ENCODE measurements at regions not wholly inside any gene's neighbourhood (a gene's known extent, or its start where the extent isn't known, plus 50 kb on each side); places are given as distances from the start of the nearest gene placed in this dataset.

GRCh38 chr1:60547821-60548220 lies 474.3 kb upstream of the C1orf87 start:
- POLR2A ChIA-PET, result no interaction called here
- no peak for DNase-seq (ENCODE audit: low spot score)
- CTCF ChIA-PET, result no interaction called here
- Mint-ChIP-seq H3K4me1 (no peaks in the 10 kb centered on the region), H3K27ac (no peak overlapping the region), H3K27me3 (ENCODE audit: low read depth) (no peaks in the 10 kb centered on the region; the same call in 1 of the 2 replicates), H3K9me3 (peaks cover 4% of the 10 kb centered on the region; the same call in 1 of the 2 replicates), H3K36me3 (no peaks in the 10 kb centered on the region), H3K4me3 (no peak overlapping the region)
- no peak for ATAC-seq
- no peak for TF ChIP-seq GABPB1 (CRISPR knock-in tag; IDR thresholded peaks at IDR 0.05)
- TF ChIP-seq ZNF263 (CRISPR knock-in tag; IDR thresholded peaks at IDR 0.05; ENCODE audit: low read depth), result no peak
- no peak for TF ChIP-seq ZBTB43 (CRISPR knock-in tag; IDR thresholded peaks at IDR 0.05)
- no peak for TF ChIP-seq ZNF396 (CRISPR knock-in tag; IDR thresholded peaks at IDR 0.05; ENCODE audit: borderline replicate concordance)
- no peak for TF ChIP-seq IRF2 (CRISPR knock-in tag; IDR thresholded peaks at IDR 0.05; ENCODE audit: borderline replicate concordance, low read depth)
- no peak for TF ChIP-seq ZNF532 (CRISPR knock-in tag; IDR thresholded peaks at IDR 0.05; ENCODE audit: borderline replicate concordance)
- no peak for TF ChIP-seq ATF3 (CRISPR knock-in tag; conservative IDR thresholded peaks at IDR 0.05)
- TF ChIP-seq MXD4 (CRISPR knock-in tag; IDR thresholded peaks at IDR 0.05; ENCODE audit: borderline replicate concordance), result no peak
- no peak for TF ChIP-seq SP1 (CRISPR knock-in tag; conservative IDR thresholded peaks at IDR 0.05)
- no peak for TF ChIP-seq ZNF317 (CRISPR knock-in tag; IDR thresholded peaks at IDR 0.05; ENCODE audit: borderline replicate concordance, low read depth)
- no peak for TF ChIP-seq AR (CRISPR knock-in tag; IDR thresholded peaks at IDR 0.05)

- CTCF ChIA-PET, result no interaction called here
- no peaks in the 10 kb centered on the region for H3K4me1 Mint-ChIP-seq
- POLR2A ChIA-PET, result no interaction called here
- TF ChIP-seq GTF2I (CRISPR knock-in tag; conservative IDR thresholded peaks at IDR 0.05) (no peak), OVOL2 (CRISPR knock-in tag; IDR thresholded peaks at IDR 0.05; ENCODE audit: borderline replicate concordance) (no peak), ESRRA (CRISPR knock-in tag; IDR thresholded peaks at IDR 0.05; ENCODE audit: borderline replicate concordance) (no peak), ZSCAN18 (CRISPR knock-in tag; IDR thresholded peaks at IDR 0.05) (no peak), ZNF263 (CRISPR knock-in tag; IDR thresholded peaks at IDR 0.05; ENCODE audit: low read depth) (no peak), HMGXB4 (CRISPR knock-in tag; IDR thresholded peaks at IDR 0.05) (no peak), ETV6 (CRISPR knock-in tag; IDR thresholded peaks at IDR 0.05) (no peak), EMX1 (CRISPR knock-in tag; IDR thresholded peaks at IDR 0.05) (no peak), SMAD3 (CRISPR knock-in tag; IDR thresholded peaks at IDR 0.05; ENCODE audit: borderline replicate concordance) (no peak), JAZF1 (CRISPR knock-in tag; IDR thresholded peaks at IDR 0.05) (no peak), NR3C1 (CRISPR knock-in tag; conservative IDR thresholded peaks at IDR 0.05; ENCODE audit: low read depth) (no peak), CREM (CRISPR knock-in tag; IDR thresholded peaks at IDR 0.05) (no peak), ZNF671 (CRISPR knock-in tag; IDR thresholded peaks at IDR 0.05) (no peak), TEAD4 (CRISPR knock-in tag; IDR thresholded peaks at IDR 0.05) (no peak), IRF2 (CRISPR knock-in tag; IDR thresholded peaks at IDR 0.05; ENCODE audit: borderline replicate concordance, low read depth) (no peak)
Observed at GRCh38 chr1:60541831-60542532, 468.4 kb upstream of the C1orf87 start.

More at GRCh38 chr1:60541831-60542532, 468.4 kb upstream of the C1orf87 start:
- DNase-seq (ENCODE audit: low spot score) (no peak), ATAC-seq (no peak)
- H3K4me3 Mint-ChIP-seq, result no peak overlapping the region
- H3K9me3 Mint-ChIP-seq, result peaks cover 15% of the 10 kb centered on the region
- no peak overlapping the region for H3K27ac Mint-ChIP-seq
- H3K36me3 Mint-ChIP-seq, result no peaks in the 10 kb centered on the region
- H3K27me3 Mint-ChIP-seq (ENCODE audit: low read depth), result no peaks in the 10 kb centered on the region
